Body of pancreas (tissue), 4 donors: ENCODE measurements at regions not wholly inside any gene's neighbourhood (a gene's known extent, or its start where the extent isn't known, plus 50 kb on each side); places are given as distances from the start of the nearest gene placed in this dataset.

ENCODE experiments used
- CTCF ChIP-seq, 7 experiments: fragments of 450-650 bp in 4 of 7; fragments of 200-600 bp in 3 of 7; sonication (generic) in 3 of 7; IDR thresholded peaks; one replicate each; pipeline ENCODE4 v1.5.1; 2016 to 2019; ENCODE audit warnings: antibody characterized with exemption in 7 of 7
- POLR2A ChIP-seq, 3 donors: fragments of 450-650 bp; IDR thresholded peaks; one replicate each; pipeline ENCODE4 v1.6.1; 2016; ENCODE audit warnings: antibody characterized with exemption in 3 of 3, mild to moderate bottlenecking in 2 of 3

GRCh38 chr2:7658486-7658885, 741.3 kb downstream of the RNF144A start:
- no peak for TF ChIP-seq CTCF (IDR thresholded peaks at IDR 0.05)
- no peak for TF ChIP-seq POLR2A (IDR thresholded peaks at IDR 0.05)
